ENCODE measurements at regions not wholly inside any gene's neighbourhood (a gene's known extent, or its start where the extent isn't known, plus 50 kb on each side); places are given as distances from the start of the nearest gene placed in this dataset.

DNA sequence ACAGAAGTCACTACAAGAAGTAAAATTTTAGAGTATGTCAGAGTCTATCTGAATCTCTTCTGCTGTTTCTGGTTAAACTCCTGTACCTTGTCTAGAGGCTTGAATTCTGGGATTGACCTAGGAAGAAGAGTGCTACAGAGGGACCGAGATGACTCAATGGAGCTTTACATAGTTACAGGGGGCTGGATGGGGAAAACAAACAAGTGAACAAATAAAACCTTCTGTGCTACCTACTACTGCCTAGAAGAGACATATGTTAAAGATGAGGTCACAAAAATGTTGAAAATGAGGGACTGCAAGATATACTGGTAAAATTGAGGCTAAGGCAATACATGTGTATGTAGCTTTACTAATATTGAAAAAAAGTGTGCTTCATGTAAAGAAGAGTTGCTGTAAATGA lies 265.4 kb upstream of the TFPI start:
- TF ChIP-seq, protein P1, sequence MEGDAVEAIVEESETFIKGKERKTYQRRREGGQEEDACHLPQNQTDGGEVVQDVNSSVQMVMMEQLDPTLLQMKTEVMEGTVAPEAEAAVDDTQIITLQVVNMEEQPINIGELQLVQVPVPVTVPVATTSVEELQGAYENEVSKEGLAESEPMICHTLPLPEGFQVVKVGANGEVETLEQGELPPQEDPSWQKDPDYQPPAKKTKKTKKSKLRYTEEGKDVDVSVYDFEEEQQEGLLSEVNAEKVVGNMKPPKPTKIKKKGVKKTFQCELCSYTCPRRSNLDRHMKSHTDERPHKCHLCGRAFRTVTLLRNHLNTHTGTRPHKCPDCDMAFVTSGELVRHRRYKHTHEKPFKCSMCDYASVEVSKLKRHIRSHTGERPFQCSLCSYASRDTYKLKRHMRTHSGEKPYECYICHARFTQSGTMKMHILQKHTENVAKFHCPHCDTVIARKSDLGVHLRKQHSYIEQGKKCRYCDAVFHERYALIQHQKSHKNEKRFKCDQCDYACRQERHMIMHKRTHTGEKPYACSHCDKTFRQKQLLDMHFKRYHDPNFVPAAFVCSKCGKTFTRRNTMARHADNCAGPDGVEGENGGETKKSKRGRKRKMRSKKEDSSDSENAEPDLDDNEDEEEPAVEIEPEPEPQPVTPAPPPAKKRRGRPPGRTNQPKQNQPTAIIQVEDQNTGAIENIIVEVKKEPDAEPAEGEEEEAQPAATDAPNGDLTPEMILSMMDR (IDR thresholded peaks at IDR 0.05; ENCODE audit: insufficient read depth, low read length, poor library complexity, severe bottlenecking) = no peak
- no peak for TF ChIP-seq EZH2phosphoT487 (conservative IDR thresholded peaks at IDR 0.05; ENCODE audit: low read length)
